ENCODE measurements at regions not wholly inside any gene's neighbourhood (a gene's known extent, or its start where the extent isn't known, plus 50 kb on each side); places are given as distances from the start of the nearest gene placed in this dataset.

GRCh38 chr16:86121374-86122010 lies 222.5 kb downstream of the IRF8 start:
- CTCF ChIA-PET, result no interaction called here
- H3K79me2 ChIP-seq (ENCODE audit: insufficient read depth, low read length), result no peaks in the 10 kb centered on the region
- intact Hi-C loops (cut with micrococcal nuclease), result no loop called here
- RAD21 ChIA-PET (ENCODE audit: low non-redundant PET in 1 of 2, low total read pairs in 2 of 2, uncharacterized antibody in 2 of 2, unreplicated experiment in 2 of 2), result no interaction called here
- no peaks in the 10 kb centered on the region for H3K36me3 ChIP-seq (ENCODE audit: control insufficient read depth in 1 of 2, insufficient read depth in 2 of 2, low read length in 2 of 2)
- ATAC-seq (peak; percentile 53), DNase-seq (ENCODE audit: low read depth, low spot score) (no peak)
- TF ChIP-seq JUND (IDR thresholded peaks at IDR 0.05) (no peak), YY1 (IDR thresholded peaks at IDR 0.05; ENCODE audit: extremely low read depth, insufficient replicate concordance, low read depth, low read length) (no peak), POLR2AphosphoS5 (IDR thresholded peaks at IDR 0.05; ENCODE audit: low read depth, low read length) (no peak), ZFX (IDR thresholded peaks at IDR 0.05) (no peak), REST (IDR thresholded peaks at IDR 0.05; ENCODE audit: low read depth) (no peak), RAD21 (IDR thresholded peaks at IDR 0.05; ENCODE audit: low read depth) (no peak), MAX (IDR thresholded peaks at IDR 0.05) (no peak)
- peaks cover 56% of the 10 kb centered on the region for H3K27me3 ChIP-seq (ENCODE audit: insufficient read depth, low read length)
- H3K4me3 ChIP-seq (replicated peaks in 1 of 2; ENCODE audit: low read depth in 1 of 2, low read length in 2 of 2), result no peak overlapping the region
- no peak overlapping the region for H3K9ac ChIP-seq (ENCODE audit: low read length)
- BruUV-seq (replicated peaks), result no TSS peak
- no peaks in the 10 kb centered on the region; a peak in 1 of 4 replicates for H3K4me1 ChIP-seq (ENCODE audit: control insufficient read depth in 1 of 2, insufficient read depth in 2 of 2, low read length in 2 of 2)
- POLR2A ChIA-PET, result interaction anchor here (0.7 kb wide), 1 partner anchor 15 kb away, joined by 4 read pairs; no protein-coding TSS in a partner anchor
- H3K27ac ChIP-seq (ENCODE audit: low read depth, low read length), result no peak overlapping the region
- H3K4me2 ChIP-seq (ENCODE audit: low read length), result no peak overlapping the region
- H2AFZ ChIP-seq (ENCODE audit: low read depth, low read length, poor library complexity, severe bottlenecking), result no peak overlapping the region
- no peaks in the 10 kb centered on the region for H3K9me3 ChIP-seq (ENCODE audit: control insufficient read depth in 1 of 2, insufficient read depth in 1 of 2, low read depth in 1 of 2, low read length in 2 of 2)
- H4K20me1 ChIP-seq (ENCODE audit: insufficient read depth), result no peaks in the 10 kb centered on the region
- no peaks in the 10 kb centered on the region for H3K9me2 ChIP-seq (ENCODE audit: insufficient read depth)
